HCT116 (cell line): ENCODE measurements at regions not wholly inside any gene's neighbourhood (a gene's known extent, or its start where the extent isn't known, plus 50 kb on each side); places are given as distances from the start of the nearest gene placed in this dataset.

ENCODE experiments used
- ATAC-seq: fragments of 200-7000 bp; cut with Tn5 transposase; 2 replicates; pipeline ENCODE4 v1.9.1; 2020; ENCODE audit warnings: mild to moderate bottlenecking, moderate library complexity
- BruUV-seq: library from RNA; stranded (reverse); fragments of 400-500 nt; replicated peaks from 2 replicates; lab custom pipeline; 2021; lab: Mats Ljungman, UMichigan
- CTCF ChIA-PET: fragments of 300-600 bp; sonication (Branson Sonifier 250); formaldehyde crosslinking; loops from one replicate; lab custom pipeline; 2021; ENCODE audit warnings: antibody characterized with exemption; lab: Charles Lee
- POLR2A ChIA-PET: fragments of 300-600, 350-600 bp; sonication (Branson Sonifier 250); formaldehyde crosslinking; loops from one replicate; lab custom pipeline; 2021; ENCODE audit warnings: antibody characterized with exemption; lab: Charles Lee
- RAD21 ChIA-PET, 2 experiments: fragments of 300-600 bp; sonication (Branson Sonifier 250); formaldehyde crosslinking; loops; one replicate each; lab custom pipeline; 2023; ENCODE audit warnings: low total read pairs in 2 of 2; ENCODE audit not compliant: uncharacterized antibody in 2 of 2, unreplicated experiment in 2 of 2, low non-redundant PET in 1 of 2; lab: Charles Lee
- DNase-seq: peaks from one replicate; pipeline ENCODE4 v3.0.0-alpha.2; 2010; ENCODE audit warnings: low read depth, low spot score
- H2AFZ ChIP-seq: fragments of 200-600 bp; shearing (Covaris generic), sonication (generic); 2 replicates; pipeline ENCODE4 v1.6.1; 2017; ENCODE audit warnings: low read depth, mixed run types, mixed read lengths, antibody characterized with exemption, low read length; ENCODE audit not compliant: poor library complexity, severe bottlenecking
- H3K27ac ChIP-seq: 2 replicates; pipeline ENCODE4 v1.5.1; 2012; ENCODE audit warnings: low read depth, low read length
- H3K27me3 ChIP-seq: fragments of 200-600 bp; sonication (generic); 2 replicates; pipeline ENCODE4 v1.6.1; 2016; ENCODE audit warnings: mixed run types, low read length, mixed read lengths; ENCODE audit not compliant: insufficient read depth
- H3K36me3 ChIP-seq, 2 experiments: fragments of 200-500 bp in 1 of 2; fragments of 200-600 bp in 1 of 2; sonication (Bioruptor generic) in 1 of 2; sonication (generic) in 1 of 2; 2 replicates each; pipeline versions ENCODE4 v1.5.1 to v1.6.1; 2014 to 2016; ENCODE audit warnings: low read length in 2 of 2, inconsistent platforms in 1 of 2, mixed read lengths in 1 of 2, mixed run types in 1 of 2; ENCODE audit not compliant: insufficient read depth in 2 of 2, control insufficient read depth in 1 of 2
- H3K4me1 ChIP-seq, 2 experiments: fragments of 200-600 bp in 1 of 2; sonication (generic) in 1 of 2; 2 replicates each; pipeline versions ENCODE4 v1.5.1 to v1.6.1; 2012 to 2017; ENCODE audit warnings: low read length in 2 of 2, inconsistent platforms in 1 of 2, mild to moderate bottlenecking in 1 of 2, mixed read lengths in 1 of 2, mixed run types in 1 of 2, moderate library complexity in 1 of 2; ENCODE audit not compliant: insufficient read depth in 2 of 2, control insufficient read depth in 1 of 2
- H3K4me2 ChIP-seq: fragments of 200-600 bp; sonication (generic); 2 replicates; pipeline ENCODE4 v1.6.1; 2017; ENCODE audit warnings: mixed run types, low read length, mixed read lengths
- H3K4me3 ChIP-seq, 2 experiments: fragments of 200-600 bp in 1 of 2; sonication (generic) in 1 of 2; replicated peaks in 1 of 2; 2 replicates each; pipeline ENCODE4 v1.5.1; 2011 to 2016; ENCODE audit warnings: low read length in 2 of 2, control low read depth in 1 of 2, low read depth in 1 of 2, mild to moderate bottlenecking in 1 of 2, mixed read lengths in 1 of 2, mixed run types in 1 of 2
- H3K79me2 ChIP-seq: fragments of 200-600 bp; sonication (generic); 2 replicates; pipeline ENCODE4 v1.6.1; 2017; ENCODE audit warnings: mild to moderate bottlenecking, mixed run types, low read length, moderate library complexity, mixed read lengths; ENCODE audit not compliant: insufficient read depth
- H3K9ac ChIP-seq: fragments of 200-600 bp; sonication (generic); 2 replicates; pipeline ENCODE4 v1.6.1; 2016; ENCODE audit warnings: low read length, mixed read lengths
- H3K9me2 ChIP-seq: fragments of 200-600 bp; sonication (generic), shearing (Covaris generic); 2 replicates; pipeline ENCODE4 v1.6.1; 2017; ENCODE audit warnings: mixed run types, mild to moderate bottlenecking, moderate library complexity; ENCODE audit not compliant: insufficient read depth
- H3K9me3 ChIP-seq, 2 experiments: fragments of 200-500 bp in 1 of 2; fragments of 200-600 bp in 1 of 2; sonication (Bioruptor generic) in 1 of 2; sonication (generic) in 1 of 2; 2 replicates each; pipeline ENCODE4 v1.6.1; 2014 to 2017; ENCODE audit warnings: low read length in 2 of 2, mixed read lengths in 2 of 2, inconsistent platforms in 1 of 2, low read depth in 1 of 2, mild to moderate bottlenecking in 1 of 2, mixed run types in 1 of 2, moderate library complexity in 1 of 2; ENCODE audit not compliant: control insufficient read depth in 1 of 2, insufficient read depth in 1 of 2
- H4K20me1 ChIP-seq: fragments of 200-600 bp; sonication (generic), shearing (Covaris generic); 2 replicates; pipeline ENCODE4 v1.6.1; 2017; ENCODE audit warnings: mixed run types, mild to moderate bottlenecking, moderate library complexity; ENCODE audit not compliant: insufficient read depth
- CBX3 ChIP-seq: IDR thresholded peaks from 2 replicates; pipeline ENCODE4 v1.6.1; 2012; ENCODE audit warnings: low read depth
- CEBPB ChIP-seq: IDR thresholded peaks from 2 replicates; pipeline ENCODE4 v1.6.1; 2012; ENCODE audit warnings: low read depth
- ELF1 ChIP-seq: IDR thresholded peaks from 2 replicates; pipeline ENCODE4 v1.6.1; 2012; ENCODE audit warnings: low read depth, borderline replicate concordance
- EZH2 ChIP-seq: fragments of 200-600 bp; sonication (generic); IDR thresholded peaks from 2 replicates; pipeline ENCODE4 v1.6.1; 2017; ENCODE audit warnings: antibody characterized with exemption, mixed run types
- EZH2phosphoT487 ChIP-seq: fragments of 200-600 bp; IDR thresholded peaks from 2 replicates; pipeline ENCODE4 v1.6.1; 2018; ENCODE audit warnings: antibody characterized with exemption, borderline replicate concordance
- FOSL1 ChIP-seq: IDR thresholded peaks from 2 replicates; pipeline ENCODE4 v1.6.1; 2012; ENCODE audit warnings: low read depth
- JUND ChIP-seq: IDR thresholded peaks from 2 replicates; pipeline ENCODE4 v1.6.1; 2012
- POLR2A ChIP-seq: IDR thresholded peaks from 2 replicates; pipeline ENCODE4 v1.7.0; 2011; ENCODE audit warnings: borderline replicate concordance; ENCODE audit not compliant: insufficient read depth, insufficient read length; ENCODE audit errors: extremely low read depth
- POLR2AphosphoS5 ChIP-seq: IDR thresholded peaks from 2 replicates; pipeline ENCODE4 v1.6.1; 2011; ENCODE audit warnings: mild to moderate bottlenecking, low read depth, low read length, moderate library complexity
- RAD21 ChIP-seq: IDR thresholded peaks from 2 replicates; pipeline ENCODE4 v1.6.1; 2012; ENCODE audit warnings: low read depth, mild to moderate bottlenecking
- SIN3A ChIP-seq: IDR thresholded peaks from 2 replicates; pipeline ENCODE4 v1.6.1; 2012; ENCODE audit warnings: low read depth
- SRF ChIP-seq: IDR thresholded peaks from 2 replicates; pipeline ENCODE4 v1.6.1; 2012; ENCODE audit warnings: low read depth
- TCF7L2 ChIP-seq: IDR thresholded peaks from 2 replicates; pipeline ENCODE4 v1.7.0; 2011; ENCODE audit warnings: borderline replicate concordance, inconsistent platforms; ENCODE audit not compliant: insufficient read depth, insufficient read length; ENCODE audit errors: extremely low read depth
- YY1 ChIP-seq: IDR thresholded peaks from 2 replicates; pipeline ENCODE4 v1.6.1; 2011; ENCODE audit warnings: low read length, low read depth, moderate library complexity, mild to moderate bottlenecking; ENCODE audit not compliant: insufficient replicate concordance; ENCODE audit errors: extremely low read depth
- ZFX ChIP-seq: fragments of 450-650 bp; IDR thresholded peaks from 2 replicates; pipeline ENCODE4 v1.6.1; 2017
- ZNF274 ChIP-seq: fragments of 200-500 bp; sonication (Bioruptor generic); IDR thresholded peaks from 2 replicates; pipeline ENCODE4 v1.6.1; 2014; ENCODE audit warnings: mild to moderate bottlenecking, low read depth, low read length, inconsistent platforms
- intact Hi-C: fragments of 100-400 bp; cut with micrococcal nuclease; formaldehyde crosslinking; loops from 2 replicates; pipeline ENCODE4 v1.10.0; 2022
- TF ChIP-seq, protein P1 (sequence below), 3 experiments: fragments of 200-600 bp in 1 of 3; sonication (generic) in 1 of 3; IDR thresholded peaks in 2 of 3; conservative IDR thresholded peaks in 1 of 3; 2 replicates each; pipeline ENCODE4 v1.5.1; 2012 to 2017; ENCODE audit warnings: low read depth in 2 of 3, low read length in 2 of 3, antibody characterized with exemption in 1 of 3, borderline replicate concordance in 1 of 3, control low read depth in 1 of 3, mild to moderate bottlenecking in 1 of 3, mixed read lengths in 1 of 3, mixed run types in 1 of 3, moderate library complexity in 1 of 3; ENCODE audit not compliant: insufficient read depth in 1 of 3
- TF ChIP-seq, protein P2 (sequence below): IDR thresholded peaks from 2 replicates; pipeline ENCODE4 v1.6.1; 2012; ENCODE audit warnings: low read depth
- TF ChIP-seq, protein P3 (sequence below): IDR thresholded peaks from 2 replicates; pipeline ENCODE4 v1.6.1; 2011; ENCODE audit warnings: mild to moderate bottlenecking, low read length, moderate library complexity; ENCODE audit not compliant: insufficient replicate concordance; ENCODE audit errors: extremely low read depth

DNA sequence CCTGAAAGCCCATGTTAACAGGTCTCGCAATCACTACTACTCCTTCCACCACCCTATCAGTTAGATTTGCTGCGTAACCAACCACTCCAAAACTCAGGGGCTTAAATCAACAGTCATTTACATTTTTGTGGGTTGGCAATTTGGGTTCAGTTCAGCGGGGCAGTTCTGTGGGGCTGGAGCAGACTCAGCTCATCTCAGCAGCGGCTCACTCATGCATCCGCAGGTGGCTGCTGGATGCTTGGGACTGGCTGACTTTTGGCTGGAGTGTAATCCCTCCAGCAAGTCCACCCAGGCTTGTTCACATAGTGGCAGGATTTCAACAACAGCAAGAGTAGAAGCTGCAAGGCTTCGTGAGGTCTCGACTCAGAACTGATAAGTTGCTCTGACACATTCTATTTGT is 79.2 kb downstream of the NEUROD6 start:
- peaks cover 20% of the 10 kb centered on the region; the same call in 1 of the 2 replicates for H3K27me3 ChIP-seq
- CTCF ChIA-PET = no interaction called here
- H3K9ac ChIP-seq = no peak overlapping the region
- no peaks in the 10 kb centered on the region for H3K9me3 ChIP-seq
- no peaks in the 10 kb centered on the region for H3K4me1 ChIP-seq
- H3K36me3 ChIP-seq = no peaks in the 10 kb centered on the region
- H3K79me2 ChIP-seq = no peaks in the 10 kb centered on the region
- no peaks in the 10 kb centered on the region for H3K9me2 ChIP-seq
- no peak overlapping the region for H3K27ac ChIP-seq
- intact Hi-C loops = no loop called here
- no peak for TF ChIP-seq SRF
- no peak for TF ChIP-seq EZH2phosphoT487
- TF ChIP-seq, protein P1, sequence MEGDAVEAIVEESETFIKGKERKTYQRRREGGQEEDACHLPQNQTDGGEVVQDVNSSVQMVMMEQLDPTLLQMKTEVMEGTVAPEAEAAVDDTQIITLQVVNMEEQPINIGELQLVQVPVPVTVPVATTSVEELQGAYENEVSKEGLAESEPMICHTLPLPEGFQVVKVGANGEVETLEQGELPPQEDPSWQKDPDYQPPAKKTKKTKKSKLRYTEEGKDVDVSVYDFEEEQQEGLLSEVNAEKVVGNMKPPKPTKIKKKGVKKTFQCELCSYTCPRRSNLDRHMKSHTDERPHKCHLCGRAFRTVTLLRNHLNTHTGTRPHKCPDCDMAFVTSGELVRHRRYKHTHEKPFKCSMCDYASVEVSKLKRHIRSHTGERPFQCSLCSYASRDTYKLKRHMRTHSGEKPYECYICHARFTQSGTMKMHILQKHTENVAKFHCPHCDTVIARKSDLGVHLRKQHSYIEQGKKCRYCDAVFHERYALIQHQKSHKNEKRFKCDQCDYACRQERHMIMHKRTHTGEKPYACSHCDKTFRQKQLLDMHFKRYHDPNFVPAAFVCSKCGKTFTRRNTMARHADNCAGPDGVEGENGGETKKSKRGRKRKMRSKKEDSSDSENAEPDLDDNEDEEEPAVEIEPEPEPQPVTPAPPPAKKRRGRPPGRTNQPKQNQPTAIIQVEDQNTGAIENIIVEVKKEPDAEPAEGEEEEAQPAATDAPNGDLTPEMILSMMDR (IDR thresholded peaks at IDR 0.05 in 2 of 3, conservative IDR thresholded peaks at IDR 0.05 in 1 of 3; ENCODE audit: borderline replicate concordance in 1 of 3, insufficient read depth in 1 of 3, low read depth in 2 of 3, low read length in 2 of 3) = no peak
- TF ChIP-seq, protein P2, sequence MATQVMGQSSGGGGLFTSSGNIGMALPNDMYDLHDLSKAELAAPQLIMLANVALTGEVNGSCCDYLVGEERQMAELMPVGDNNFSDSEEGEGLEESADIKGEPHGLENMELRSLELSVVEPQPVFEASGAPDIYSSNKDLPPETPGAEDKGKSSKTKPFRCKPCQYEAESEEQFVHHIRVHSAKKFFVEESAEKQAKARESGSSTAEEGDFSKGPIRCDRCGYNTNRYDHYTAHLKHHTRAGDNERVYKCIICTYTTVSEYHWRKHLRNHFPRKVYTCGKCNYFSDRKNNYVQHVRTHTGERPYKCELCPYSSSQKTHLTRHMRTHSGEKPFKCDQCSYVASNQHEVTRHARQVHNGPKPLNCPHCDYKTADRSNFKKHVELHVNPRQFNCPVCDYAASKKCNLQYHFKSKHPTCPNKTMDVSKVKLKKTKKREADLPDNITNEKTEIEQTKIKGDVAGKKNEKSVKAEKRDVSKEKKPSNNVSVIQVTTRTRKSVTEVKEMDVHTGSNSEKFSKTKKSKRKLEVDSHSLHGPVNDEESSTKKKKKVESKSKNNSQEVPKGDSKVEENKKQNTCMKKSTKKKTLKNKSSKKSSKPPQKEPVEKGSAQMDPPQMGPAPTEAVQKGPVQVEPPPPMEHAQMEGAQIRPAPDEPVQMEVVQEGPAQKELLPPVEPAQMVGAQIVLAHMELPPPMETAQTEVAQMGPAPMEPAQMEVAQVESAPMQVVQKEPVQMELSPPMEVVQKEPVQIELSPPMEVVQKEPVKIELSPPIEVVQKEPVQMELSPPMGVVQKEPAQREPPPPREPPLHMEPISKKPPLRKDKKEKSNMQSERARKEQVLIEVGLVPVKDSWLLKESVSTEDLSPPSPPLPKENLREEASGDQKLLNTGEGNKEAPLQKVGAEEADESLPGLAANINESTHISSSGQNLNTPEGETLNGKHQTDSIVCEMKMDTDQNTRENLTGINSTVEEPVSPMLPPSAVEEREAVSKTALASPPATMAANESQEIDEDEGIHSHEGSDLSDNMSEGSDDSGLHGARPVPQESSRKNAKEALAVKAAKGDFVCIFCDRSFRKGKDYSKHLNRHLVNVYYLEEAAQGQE = no peak
- no peak for TF ChIP-seq ZNF274
- no peak for TF ChIP-seq CBX3
- no peak for TF ChIP-seq POLR2A
- TF ChIP-seq YY1 = no peak
- no peak for TF ChIP-seq JUND
- TF ChIP-seq SIN3A = no peak
- no peak for TF ChIP-seq CEBPB
- no peak for TF ChIP-seq ELF1
- TF ChIP-seq FOSL1 = no peak
- TF ChIP-seq, protein P3, sequence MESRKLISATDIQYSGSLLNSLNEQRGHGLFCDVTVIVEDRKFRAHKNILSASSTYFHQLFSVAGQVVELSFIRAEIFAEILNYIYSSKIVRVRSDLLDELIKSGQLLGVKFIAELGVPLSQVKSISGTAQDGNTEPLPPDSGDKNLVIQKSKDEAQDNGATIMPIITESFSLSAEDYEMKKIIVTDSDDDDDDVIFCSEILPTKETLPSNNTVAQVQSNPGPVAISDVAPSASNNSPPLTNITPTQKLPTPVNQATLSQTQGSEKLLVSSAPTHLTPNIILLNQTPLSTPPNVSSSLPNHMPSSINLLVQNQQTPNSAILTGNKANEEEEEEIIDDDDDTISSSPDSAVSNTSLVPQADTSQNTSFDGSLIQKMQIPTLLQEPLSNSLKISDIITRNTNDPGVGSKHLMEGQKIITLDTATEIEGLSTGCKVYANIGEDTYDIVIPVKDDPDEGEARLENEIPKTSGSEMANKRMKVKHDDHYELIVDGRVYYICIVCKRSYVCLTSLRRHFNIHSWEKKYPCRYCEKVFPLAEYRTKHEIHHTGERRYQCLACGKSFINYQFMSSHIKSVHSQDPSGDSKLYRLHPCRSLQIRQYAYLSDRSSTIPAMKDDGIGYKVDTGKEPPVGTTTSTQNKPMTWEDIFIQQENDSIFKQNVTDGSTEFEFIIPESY = no peak
- TF ChIP-seq TCF7L2 = no peak
- no peak for TF ChIP-seq RAD21
- no peak for TF ChIP-seq EZH2
- no peak for TF ChIP-seq ZFX
- no peak for TF ChIP-seq POLR2AphosphoS5
- H2AFZ ChIP-seq = no peak overlapping the region
- H3K4me2 ChIP-seq = no peak overlapping the region
- no peaks in the 10 kb centered on the region for H4K20me1 ChIP-seq
- ATAC-seq (no peak), DNase-seq (no peak)
- POLR2A ChIA-PET = no interaction called here
- RAD21 ChIA-PET = no interaction called here
- no TSS peak for BruUV-seq
- H3K4me3 ChIP-seq = no peak overlapping the region
